ENCODE measurements at regions not wholly inside any gene's neighbourhood (a gene's known extent, or its start where the extent isn't known, plus 50 kb on each side); places are given as distances from the start of the nearest gene placed in this dataset.

GRCh38 chr3:99351122-99351521 lies 287.3 kb upstream of the COL8A1 start:
- TF ChIP-seq POLR2A (IDR thresholded peaks at IDR 0.05) (no peak), CTCF (IDR thresholded peaks at IDR 0.05) (no peak)

All from Peyer's patch (tissue), 4 donors.